Ramos (cell line): ENCODE measurements at regions not wholly inside any gene's neighbourhood (a gene's known extent, or its start where the extent isn't known, plus 50 kb on each side); places are given as distances from the start of the nearest gene placed in this dataset.

Experiments used
- in situ Hi-C: fragments of 300-500 bp; cut with MboI; formaldehyde crosslinking; loops from one replicate; pipeline ENCODE4 v1.14.3; 2022; ENCODE audit warnings: low sequenced_read_pairs; ENCODE audit not compliant: unreplicated experiment

- in situ Hi-C loops, result loop anchor here (10.0 kb wide), 1 partner anchor 1086 kb away; no protein-coding TSS in a partner anchor
Observed at GRCh38 chr7:82571047-82571446, 127.5 kb upstream of the CACNA2D1 start.

GRCh38 chr7:82567841-82568240, 124.3 kb upstream of the CACNA2D1 start:
- in situ Hi-C loops, result loop anchor here (10.0 kb wide), 1 partner anchor 333 kb away; no protein-coding TSS in a partner anchor

- in situ Hi-C loops, result loop anchor here (10.0 kb wide), 1 partner anchor 333 kb away; no protein-coding TSS in a partner anchor
Observed at GRCh38 chr7:82567356-82567755, 123.8 kb upstream of the CACNA2D1 start.

- in situ Hi-C loops, result loop anchor here (10.0 kb wide), 1 partner anchor 332 kb away; no protein-coding TSS in a partner anchor
Observed at GRCh38 chr7:82566752-82567151, 123.2 kb upstream of the CACNA2D1 start.

GRCh38 chr7:82562716-82563404, 119.3 kb upstream of the CACNA2D1 start:
- in situ Hi-C loops, result loop anchor here (10.0 kb wide), 1 partner anchor 328 kb away; no protein-coding TSS in a partner anchor

GRCh38 chr7:82559193-82559805, 115.7 kb upstream of the CACNA2D1 start:
- in situ Hi-C loops, result no loop called here

- in situ Hi-C loops, result no loop called here
Observed at GRCh38 chr7:82549616-82550285, 106.2 kb upstream of the CACNA2D1 start.

- in situ Hi-C loops, result no loop called here
Observed at GRCh38 chr7:82548141-82548688, 104.6 kb upstream of the CACNA2D1 start.

GRCh38 chr7:82542665-82543064, 99.1 kb upstream of the CACNA2D1 start:
- in situ Hi-C loops, result no loop called here

GRCh38 chr7:82539969-82540368, 96.4 kb upstream of the CACNA2D1 start:
- in situ Hi-C loops, result no loop called here

GRCh38 chr7:82534684-82535083, 91.1 kb upstream of the CACNA2D1 start:
- in situ Hi-C loops, result no loop called here

GRCh38 chr7:82530361-82530760, 86.8 kb upstream of the CACNA2D1 start:
- in situ Hi-C loops, result no loop called here

- in situ Hi-C loops, result no loop called here
Observed at GRCh38 chr7:82528577-82529310, 85.2 kb upstream of the CACNA2D1 start.

- in situ Hi-C loops, result no loop called here
Observed at GRCh38 chr7:82527851-82528250, 84.3 kb upstream of the CACNA2D1 start.

GRCh38 chr7:82521906-82522445, 78.4 kb upstream of the CACNA2D1 start:
- in situ Hi-C loops, result no loop called here

GRCh38 chr7:82517050-82517449, 73.5 kb upstream of the CACNA2D1 start:
- in situ Hi-C loops, result no loop called here

GRCh38 chr7:82511542-82511941, 68.0 kb upstream of the CACNA2D1 start:
- in situ Hi-C loops, result no loop called here

GRCh38 chr7:82507976-82508677, 64.5 kb upstream of the CACNA2D1 start:
- in situ Hi-C loops, result no loop called here

- in situ Hi-C loops, result no loop called here
Observed at GRCh38 chr7:82507365-82507975, 63.9 kb upstream of the CACNA2D1 start.
